ENCODE measurements at regions not wholly inside any gene's neighbourhood (a gene's known extent, or its start where the extent isn't known, plus 50 kb on each side); places are given as distances from the start of the nearest gene placed in this dataset.

DNA sequence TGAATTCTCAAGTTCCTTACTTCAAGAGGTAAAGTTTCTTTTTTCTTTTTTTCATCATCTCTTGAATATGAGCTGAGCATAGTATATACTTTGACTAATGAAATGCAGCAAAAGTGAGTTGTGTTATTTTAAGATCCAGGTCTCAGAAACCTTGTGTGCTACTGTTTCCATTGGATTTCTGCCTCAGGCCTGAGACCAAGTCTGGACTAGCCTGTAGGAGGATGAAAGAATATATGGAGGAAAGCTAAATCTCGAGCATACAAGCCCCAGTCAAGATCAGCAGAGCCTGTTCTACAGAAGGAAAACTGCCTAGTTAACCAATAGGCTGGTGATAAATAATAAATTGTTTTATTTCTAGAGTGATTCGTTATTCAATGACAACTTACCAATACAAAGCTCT, 652.5 kb downstream of the C12orf50 start:
- no peak for TF ChIP-seq CTCF (IDR thresholded peaks at IDR 0.05)
- Mint-ChIP-seq H3K27me3 (ENCODE audit: low read depth in 2 of 2) (no peaks in the 10 kb centered on the region), H3K9me3 (peaks cover 4 to 15% of the 10 kb centered on the region in 2 donors), H3K4me1 (no peaks in the 10 kb centered on the region), H3K27ac (no peak overlapping the region), H3K4me3 (no peak overlapping the region), H3K36me3 (no peaks in the 10 kb centered on the region)
- H3K27me3 ChIP-seq (ENCODE audit: control insufficient read depth, insufficient read depth, low read length) = no peaks in the 10 kb centered on the region
- H3K4me1 ChIP-seq (ENCODE audit: control insufficient read depth, insufficient read depth, low read length) = no peaks in the 10 kb centered on the region
- H3K36me3 ChIP-seq (ENCODE audit: control insufficient read depth, insufficient read depth, low read length) = no peaks in the 10 kb centered on the region
- no peaks in the 10 kb centered on the region for H3K9me3 ChIP-seq (ENCODE audit: control insufficient read depth, insufficient read depth, low read length)
- ATAC-seq (no peak), DNase-seq (no peak)
- H3K4me3 ChIP-seq (ENCODE audit: low read length) = no peak overlapping the region
- intact Hi-C loops (cut with micrococcal nuclease) = no loop called here
- WGBS (ENCODE audit: insufficient coverage) = 30% methylated on average over 1 of the region's 2 CpGs
- H3K27ac ChIP-seq (ENCODE audit: low read length) = no peak overlapping the region

GRCh38 chr12:87369161-87369560, 660.0 kb downstream of the C12orf50 start:
- Histone ChIP-seq H3K9me3 (ENCODE audit: control insufficient read depth, insufficient read depth, low read length) (peaks cover 4% of the 10 kb centered on the region), H3K36me3 (ENCODE audit: control insufficient read depth, insufficient read depth, low read length) (no peaks in the 10 kb centered on the region), H3K4me3 (ENCODE audit: low read length) (no peak overlapping the region), H3K27ac (ENCODE audit: low read length) (no peak overlapping the region), H3K27me3 (ENCODE audit: control insufficient read depth, insufficient read depth, low read length) (no peaks in the 10 kb centered on the region), H3K4me1 (ENCODE audit: control insufficient read depth, insufficient read depth, low read length) (no peaks in the 10 kb centered on the region)
- H3K4me3 Mint-ChIP-seq = no peak overlapping the region
- H3K4me1 Mint-ChIP-seq = no peaks in the 10 kb centered on the region
- 48% methylated on average over 2 of the region's 2 CpGs for WGBS (ENCODE audit: insufficient coverage)
- no peak overlapping the region for H3K27ac Mint-ChIP-seq
- no peaks in the 10 kb centered on the region for H3K27me3 Mint-ChIP-seq (ENCODE audit: low read depth in 2 of 2)
- H3K9me3 Mint-ChIP-seq = peaks cover 6 to 16% of the 10 kb centered on the region in 2 donors
- H3K36me3 Mint-ChIP-seq = no peaks in the 10 kb centered on the region
- no peak for ATAC-seq
- intact Hi-C loops (cut with micrococcal nuclease) = no loop called here
- TF ChIP-seq CTCF (IDR thresholded peaks at IDR 0.05) = no peak
- DNase-seq = no peak

GRCh38 chr12:87368259-87368658, 660.9 kb downstream of the C12orf50 start:
- H3K27ac ChIP-seq (ENCODE audit: low read length) = no peak overlapping the region
- H3K27me3 ChIP-seq (ENCODE audit: control insufficient read depth, insufficient read depth, low read length) = no peaks in the 10 kb centered on the region
- peaks cover 6 to 16% of the 10 kb centered on the region in 2 donors for H3K9me3 Mint-ChIP-seq
- intact Hi-C loops (cut with micrococcal nuclease) = no loop called here
- no peak overlapping the region for H3K4me3 Mint-ChIP-seq
- no peaks in the 10 kb centered on the region for H3K36me3 ChIP-seq (ENCODE audit: control insufficient read depth, insufficient read depth, low read length)
- H3K27me3 Mint-ChIP-seq (ENCODE audit: low read depth in 2 of 2) = no peaks in the 10 kb centered on the region
- H3K4me3 ChIP-seq (ENCODE audit: low read length) = no peak overlapping the region
- no CpG with 5 or more reads among the region's 1 CpG for WGBS (ENCODE audit: insufficient coverage)
- H3K36me3 Mint-ChIP-seq = no peaks in the 10 kb centered on the region
- no peak for TF ChIP-seq CTCF (IDR thresholded peaks at IDR 0.05)
- no peaks in the 10 kb centered on the region for H3K4me1 ChIP-seq (ENCODE audit: control insufficient read depth, insufficient read depth, low read length)
- no peaks in the 10 kb centered on the region for H3K4me1 Mint-ChIP-seq
- no peak overlapping the region for H3K27ac Mint-ChIP-seq
- no peak for DNase-seq
- no peak for ATAC-seq
- peaks cover 10% of the 10 kb centered on the region for H3K9me3 ChIP-seq (ENCODE audit: control insufficient read depth, insufficient read depth, low read length)

DNA sequence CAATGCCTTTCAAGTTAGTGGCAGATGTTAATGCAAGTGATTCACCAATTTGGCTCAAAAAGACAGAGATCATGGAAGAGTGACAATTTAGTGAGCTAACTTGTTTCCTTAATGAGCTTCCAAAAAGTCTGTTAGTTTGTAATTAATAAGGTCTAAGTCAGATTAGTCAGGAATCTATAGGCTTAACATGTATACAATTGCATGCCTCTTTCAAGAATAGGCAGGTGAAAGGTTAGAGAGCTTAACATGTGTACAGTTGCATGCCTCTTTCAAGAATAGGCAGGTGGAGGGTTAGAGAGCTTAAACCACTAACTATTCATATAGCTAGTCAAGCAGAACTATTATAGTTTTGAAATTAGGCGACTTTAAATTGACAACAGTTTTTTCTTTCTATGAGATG, 663.8 kb downstream of the C12orf50 start:
- H3K27ac Mint-ChIP-seq = no peak overlapping the region
- ATAC-seq (no peak), DNase-seq (no peak)
- H3K9me3 Mint-ChIP-seq = peaks cover 15 to 31% of the 10 kb centered on the region in 2 donors
- intact Hi-C loops (cut with micrococcal nuclease) = no loop called here
- Histone ChIP-seq H3K4me3 (ENCODE audit: low read length) (no peak overlapping the region), H3K4me1 (ENCODE audit: control insufficient read depth, insufficient read depth, low read length) (no peaks in the 10 kb centered on the region), H3K36me3 (ENCODE audit: control insufficient read depth, insufficient read depth, low read length) (no peaks in the 10 kb centered on the region), H3K9me3 (ENCODE audit: control insufficient read depth, insufficient read depth, low read length) (peaks cover 13% of the 10 kb centered on the region), H3K27me3 (ENCODE audit: control insufficient read depth, insufficient read depth, low read length) (no peaks in the 10 kb centered on the region), H3K27ac (ENCODE audit: low read length) (no peak overlapping the region)
- H3K4me3 Mint-ChIP-seq = no peak overlapping the region
- no CpG with 5 or more reads among the region's 1 CpG for WGBS (ENCODE audit: insufficient coverage)
- H3K27me3 Mint-ChIP-seq (ENCODE audit: low read depth in 2 of 2) = no peaks in the 10 kb centered on the region
- TF ChIP-seq CTCF (IDR thresholded peaks at IDR 0.05) = no peak
- H3K36me3 Mint-ChIP-seq = no peaks in the 10 kb centered on the region
- H3K4me1 Mint-ChIP-seq = no peaks in the 10 kb centered on the region
